Activated CD8-positive, alpha-beta memory T cell treated with anti-CD3 and anti-CD28 coated beads, Interleukin-2, amount 50 U/mL, for 1 hour (primary cell): ENCODE measurements at regions not wholly inside any gene's neighbourhood (a gene's known extent, or its start where the extent isn't known, plus 50 kb on each side); places are given as distances from the start of the nearest gene placed in this dataset.
"Not testable (repeated sequence)": the region's sequence is repeated elsewhere in the genome, so short reads cannot be mapped to it uniquely, and the experiment has no call there.

Experiments used
- DNase-seq: peaks from one replicate; pipeline ENCODE4 v3.0.0-alpha.2; 2020; ENCODE audit errors: extremely low read depth

DNA sequence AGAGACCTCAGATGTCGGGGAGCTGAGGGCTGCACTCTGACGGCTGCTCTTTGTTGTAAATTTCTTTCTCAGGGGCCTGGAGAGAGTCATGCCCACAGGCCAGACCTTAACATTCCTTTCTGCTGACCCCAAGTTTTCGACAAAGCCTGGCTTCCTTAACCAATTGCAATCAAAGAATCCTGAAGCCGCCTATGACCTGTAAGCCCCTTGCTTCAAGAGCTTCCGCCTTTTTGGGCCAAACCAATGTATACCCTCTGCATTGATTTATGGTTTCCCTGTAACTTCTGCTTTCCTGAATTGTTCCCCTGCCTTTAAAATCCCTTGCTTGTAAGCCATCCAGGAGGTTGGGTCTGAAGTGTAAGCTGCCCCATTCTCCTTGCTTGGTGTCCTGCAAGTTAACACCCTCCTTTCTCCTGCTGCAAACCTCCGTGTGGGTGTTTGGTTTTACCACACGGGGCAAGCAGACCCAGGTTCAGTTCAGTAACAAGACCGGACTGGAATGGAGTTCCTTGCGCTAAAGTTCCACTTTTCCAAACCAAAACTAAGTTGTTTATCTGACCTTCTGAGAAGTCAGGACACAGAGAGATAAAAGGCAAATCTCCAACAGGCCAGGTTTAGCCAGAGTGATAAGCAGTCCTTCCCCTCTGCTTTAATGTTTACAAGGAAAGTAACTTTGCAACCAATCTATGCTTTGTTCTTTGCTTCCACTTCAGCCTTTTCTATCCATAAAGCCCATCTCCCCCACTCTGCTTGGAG, 141.6 kb downstream of the KCNJ12 start:
- DNase-seq = no peak

DNA sequence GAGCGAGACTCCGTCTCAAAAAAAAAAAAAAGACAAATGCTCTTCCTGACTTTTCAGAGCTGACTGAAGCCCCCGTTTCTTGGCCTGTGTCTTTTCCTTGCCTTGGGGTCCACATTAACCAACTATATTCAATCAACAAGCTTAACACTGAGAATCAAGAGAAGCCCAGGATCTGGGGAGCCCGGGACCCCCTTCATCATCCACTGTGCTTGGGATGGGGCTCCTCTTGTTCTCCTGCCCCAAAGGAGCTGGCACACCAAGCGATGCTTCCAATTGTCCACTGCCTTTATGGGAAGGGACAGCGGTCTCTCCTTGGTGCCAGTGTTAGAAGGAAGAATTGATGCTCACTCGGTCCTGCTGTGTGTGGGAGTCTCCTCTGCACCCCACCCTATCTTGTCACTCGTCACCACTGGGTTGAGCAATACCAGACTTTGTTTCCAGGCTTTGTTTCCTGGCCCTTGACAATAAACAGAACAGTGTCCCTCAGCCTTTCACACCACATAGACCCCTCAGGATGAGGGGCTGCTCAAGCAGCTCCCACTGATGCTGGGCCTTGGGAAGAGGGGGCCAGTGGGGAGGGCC, 146.7 kb downstream of the KCNJ12 start:
- no peak for DNase-seq

DNA sequence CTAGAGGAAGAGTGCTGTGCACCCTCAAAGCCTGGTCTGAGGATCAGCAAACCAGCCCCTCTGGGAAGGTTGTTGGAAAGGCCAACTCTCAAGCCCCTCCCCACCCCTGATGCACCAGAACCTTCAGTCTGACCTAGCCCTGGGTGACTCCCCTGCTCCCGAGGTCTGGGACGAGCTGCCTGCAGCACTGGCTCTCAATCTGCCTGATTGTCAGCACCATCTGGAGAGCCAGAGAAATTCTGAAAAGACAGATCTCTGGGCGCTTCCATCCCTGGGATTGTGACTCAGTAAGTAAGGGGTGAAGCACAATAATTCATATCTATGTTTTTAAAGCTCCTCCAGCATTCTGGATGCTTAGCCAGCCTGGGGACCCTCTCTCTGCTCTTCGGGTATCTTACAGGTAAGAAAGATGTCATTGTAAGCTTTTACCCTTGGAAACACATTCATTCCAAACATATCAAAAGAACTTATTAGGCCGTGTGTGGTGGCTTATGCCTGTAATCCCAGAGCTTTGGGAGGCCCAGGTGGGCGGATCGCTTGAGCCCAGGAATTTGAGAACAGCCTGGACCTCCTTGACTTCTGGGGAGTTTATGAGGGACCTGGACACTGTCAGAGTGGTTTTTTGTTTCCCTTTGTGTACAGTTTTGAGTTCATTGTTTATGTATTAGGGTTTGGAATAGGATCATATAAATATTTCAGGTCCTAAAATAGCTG, 147.5 kb downstream of the KCNJ12 start:
- no peak for DNase-seq

DNA sequence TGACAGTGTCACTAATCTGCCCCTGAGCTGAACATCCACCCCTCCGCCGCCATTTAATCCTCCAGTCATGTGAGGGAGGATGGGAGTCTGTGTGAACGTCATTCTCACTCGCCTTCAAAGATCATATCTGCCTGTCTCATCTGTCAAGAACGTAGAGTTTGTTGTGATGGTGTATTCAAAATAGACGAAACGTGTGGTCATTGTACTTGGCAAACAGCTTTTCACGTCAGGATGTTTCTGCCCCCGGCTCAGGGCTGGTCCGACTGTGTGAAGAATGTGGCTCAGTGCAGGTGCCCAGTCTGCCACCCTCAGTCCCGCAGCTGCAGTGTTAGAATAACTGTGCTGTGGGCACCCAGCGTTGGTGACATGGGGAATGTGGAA, 148.0 kb downstream of the KCNJ12 start:
- DNase-seq = no peak

DNA sequence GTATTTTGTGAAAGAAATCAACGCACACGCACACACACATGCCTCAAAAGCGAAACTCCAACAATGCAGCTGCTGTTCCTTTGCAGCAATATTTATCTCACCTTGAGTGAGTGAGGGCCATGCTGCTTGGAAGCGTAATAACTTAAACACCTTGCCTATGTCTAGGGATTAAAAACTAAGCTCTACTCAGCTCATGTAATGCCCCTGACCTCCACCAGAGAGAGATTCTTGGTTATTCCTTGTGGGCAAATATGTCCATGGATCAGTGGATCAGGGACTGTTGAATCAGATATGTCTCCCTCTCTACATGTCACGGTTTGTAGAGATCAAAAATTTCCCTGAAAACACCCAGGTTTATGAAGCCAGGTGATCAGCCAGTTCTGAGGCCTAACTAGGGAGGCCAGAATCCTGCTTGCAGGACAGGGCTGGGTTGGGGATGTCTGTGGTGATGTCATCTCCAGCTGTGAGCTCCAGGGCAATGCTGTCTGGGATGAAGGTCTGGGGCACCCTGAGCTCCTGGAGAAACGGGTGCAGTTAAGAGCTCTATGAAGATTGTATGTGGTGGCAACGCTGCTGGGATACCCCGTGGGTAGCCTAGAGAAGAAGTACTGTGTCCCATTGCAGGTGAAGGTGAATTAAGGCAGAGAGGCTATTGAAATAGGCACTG, 149.4 kb downstream of the KCNJ12 start:
- no peak for DNase-seq

GRCh38 chr17:21528031-21528695, 152.0 kb downstream of the KCNJ12 start:
- DNase-seq = no peak

DNA sequence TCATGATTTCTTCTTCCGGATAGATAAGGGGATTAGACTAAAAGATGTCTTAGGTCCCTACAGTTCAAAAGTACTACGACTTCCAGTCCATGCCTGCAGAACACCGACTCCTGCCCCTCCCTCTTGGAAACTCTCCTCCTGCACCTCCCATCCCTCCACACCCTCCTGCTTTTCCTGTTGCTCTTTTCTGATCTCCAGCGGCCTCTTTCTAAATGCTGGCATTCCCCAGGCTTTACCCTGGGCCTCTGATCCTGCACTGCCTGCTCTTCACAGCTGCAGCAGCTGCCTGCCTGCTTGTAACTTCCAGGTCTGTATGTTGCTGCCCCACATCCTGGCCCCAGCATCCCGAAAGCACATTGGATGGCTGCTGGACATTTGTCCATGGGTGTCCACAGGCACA, 154.2 kb downstream of the KCNJ12 start:
- no peak for DNase-seq

GRCh38 chr17:21530841-21531240, 154.7 kb downstream of the KCNJ12 start:
- no peak for DNase-seq

GRCh38 chr17:21532763-21533385, 156.7 kb downstream of the KCNJ12 start:
- DNase-seq = no peak

DNA sequence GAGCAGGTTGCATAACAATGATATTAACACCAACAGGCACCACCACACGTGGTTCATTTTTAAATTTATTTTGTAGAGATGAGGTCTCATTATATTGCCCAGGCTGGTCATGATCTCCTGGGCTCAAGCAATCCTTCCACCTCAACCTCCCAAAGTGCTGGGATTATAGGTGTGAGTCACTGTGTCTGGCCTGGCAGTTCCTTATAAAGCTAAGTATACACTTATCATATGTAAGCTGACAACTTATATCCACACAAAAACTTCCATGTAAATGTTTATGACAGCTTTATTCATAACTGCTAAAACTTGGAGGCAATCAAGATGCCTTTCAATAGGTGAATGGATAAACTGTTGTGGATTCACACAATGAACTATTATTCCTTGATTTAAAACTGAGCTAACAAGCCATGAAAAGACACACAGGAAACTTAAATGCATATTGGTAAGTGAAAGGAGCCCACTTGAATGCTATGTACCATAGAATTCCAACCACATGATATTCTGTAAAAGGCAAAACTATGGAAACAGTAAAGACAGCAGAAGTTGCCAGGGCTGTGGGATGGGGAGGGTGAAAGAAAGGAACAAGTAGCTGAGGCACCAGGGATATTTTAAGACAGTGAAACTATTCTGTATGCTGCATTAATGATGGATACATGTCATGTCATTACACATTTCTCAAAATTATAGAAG, 156.5 kb upstream of the KCNJ18 start:
- no peak for DNase-seq

DNA sequence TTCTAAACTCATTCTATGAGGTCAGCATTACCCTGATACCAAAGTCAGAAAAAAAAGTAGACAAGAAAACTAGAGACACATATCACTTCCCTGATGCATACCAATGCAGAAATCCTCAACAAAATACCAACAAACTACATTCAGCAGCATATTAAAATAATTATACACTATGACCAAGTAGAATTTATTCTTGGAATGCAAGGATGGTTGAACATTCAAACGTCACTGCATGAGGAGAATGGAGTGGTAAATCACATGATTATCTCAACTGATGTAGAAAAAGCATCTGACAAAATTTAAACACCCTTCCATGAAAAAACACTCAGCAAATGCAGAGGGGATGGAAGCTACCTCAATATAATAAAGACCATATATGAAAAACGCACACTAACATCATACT, 155.0 kb upstream of the KCNJ18 start:
- DNase-seq = no peak

DNA sequence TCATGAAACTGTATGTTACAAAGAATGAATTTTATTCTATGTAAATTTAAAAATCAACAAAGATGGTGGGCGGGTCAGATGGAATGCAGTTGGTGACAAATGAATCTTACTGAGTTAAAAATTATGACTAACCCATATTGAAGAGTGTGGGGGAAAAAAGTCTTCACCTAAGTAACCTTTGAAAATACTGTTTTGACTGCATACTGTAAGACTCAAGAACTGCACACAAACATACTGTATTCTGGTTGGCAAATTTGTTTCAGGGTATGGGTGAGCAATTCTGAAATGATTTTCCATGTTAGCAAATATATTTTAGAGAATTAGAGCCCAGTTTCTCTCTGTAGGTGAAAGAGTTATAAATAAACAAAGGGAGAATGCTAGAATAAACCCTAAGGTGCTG, 153.7 kb upstream of the KCNJ18 start:
- DNase-seq = no peak

DNA sequence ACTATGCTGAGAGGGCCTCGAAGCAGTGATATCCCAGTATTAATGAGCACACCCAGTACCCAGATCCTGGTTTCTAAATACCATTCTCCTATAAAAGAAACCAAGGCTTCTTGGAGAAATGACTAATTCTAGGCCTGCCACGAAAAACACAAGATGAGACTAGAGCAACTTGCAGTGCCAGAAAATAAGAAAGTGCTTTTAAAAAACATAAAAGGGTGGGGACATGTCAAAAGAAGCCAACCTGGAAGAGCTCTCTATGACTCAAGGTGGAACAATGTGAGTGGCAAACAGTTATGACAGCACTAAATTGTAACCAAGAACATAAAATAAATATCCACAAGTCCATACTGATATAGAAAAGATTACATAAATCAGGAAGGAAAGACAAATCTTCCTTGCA, 153.2 kb upstream of the KCNJ18 start:
- DNase-seq = no peak

DNA sequence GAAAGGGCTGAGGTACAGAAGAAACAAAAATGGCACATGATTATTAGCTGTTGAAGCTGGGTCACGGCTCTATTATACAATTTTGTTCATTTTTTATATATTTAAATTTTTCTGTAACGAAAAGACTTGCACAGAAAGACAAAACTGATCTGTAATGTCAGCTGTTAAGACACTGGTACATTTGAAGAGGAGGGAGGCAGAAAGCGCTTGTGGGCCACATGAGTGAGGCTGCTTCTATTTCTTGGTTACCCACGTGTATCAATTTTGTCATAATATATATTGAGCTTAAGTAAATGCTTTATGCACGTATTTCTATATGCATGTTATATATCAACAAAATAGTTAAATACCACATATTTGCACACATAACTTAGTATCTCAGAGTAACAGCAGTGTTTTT, 151.8 kb upstream of the KCNJ18 start:
- no peak for DNase-seq

DNA sequence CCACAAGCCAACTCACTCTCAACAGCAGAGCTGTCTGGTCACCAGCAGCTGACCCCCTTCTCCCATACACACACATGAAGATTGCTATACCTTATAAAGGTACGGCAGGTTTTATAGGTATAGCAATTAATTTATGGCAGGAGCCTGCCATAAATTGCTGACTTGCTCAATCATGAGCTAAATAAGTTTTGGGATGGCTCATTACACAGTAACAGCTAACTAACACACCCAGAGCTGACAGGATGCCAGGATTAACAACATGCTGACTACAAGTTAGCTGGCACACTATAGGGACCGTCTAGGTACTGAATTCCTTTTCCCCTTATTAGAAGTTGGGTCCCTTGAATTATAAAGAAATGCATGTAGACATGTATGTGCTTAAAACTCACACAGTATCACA, 150.3 kb upstream of the KCNJ18 start:
- DNase-seq = no peak

DNA sequence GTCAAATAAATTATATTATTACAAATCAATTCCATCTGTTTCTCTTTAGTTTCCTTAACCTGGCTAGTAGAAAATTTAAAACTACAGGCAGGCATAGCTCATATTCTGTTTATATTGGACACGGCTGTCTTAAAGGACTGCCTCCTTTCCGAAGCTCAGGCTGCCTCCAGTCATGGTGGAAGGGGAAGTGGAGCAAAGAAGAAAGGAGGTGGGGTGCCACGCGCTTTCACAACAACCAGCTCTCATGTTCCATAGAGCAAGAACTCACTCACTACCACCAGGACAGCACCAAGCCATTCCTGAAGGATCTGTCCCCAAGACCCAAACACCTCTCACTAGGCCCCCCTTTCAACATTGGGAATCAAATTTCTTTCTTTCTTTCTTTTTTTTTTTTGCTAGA, 149.3 kb upstream of the KCNJ18 start:
- no peak for DNase-seq

- DNase-seq = no peak
Observed at GRCh38 chr17:21545064-21545463, 147.3 kb upstream of the KCNJ18 start.

GRCh38 chr17:21548236-21548635, 144.1 kb upstream of the KCNJ18 start:
- no peak for DNase-seq

- DNase-seq = no peak
Observed at GRCh38 chr17:21549107-21549687, 143.1 kb upstream of the KCNJ18 start.

GRCh38 chr17:21550031-21550430, 142.3 kb upstream of the KCNJ18 start:
- DNase-seq = not testable (repeated sequence)
